ENCODE measurements at regions not wholly inside any gene's neighbourhood (a gene's known extent, or its start where the extent isn't known, plus 50 kb on each side); places are given as distances from the start of the nearest gene placed in this dataset.

DNA sequence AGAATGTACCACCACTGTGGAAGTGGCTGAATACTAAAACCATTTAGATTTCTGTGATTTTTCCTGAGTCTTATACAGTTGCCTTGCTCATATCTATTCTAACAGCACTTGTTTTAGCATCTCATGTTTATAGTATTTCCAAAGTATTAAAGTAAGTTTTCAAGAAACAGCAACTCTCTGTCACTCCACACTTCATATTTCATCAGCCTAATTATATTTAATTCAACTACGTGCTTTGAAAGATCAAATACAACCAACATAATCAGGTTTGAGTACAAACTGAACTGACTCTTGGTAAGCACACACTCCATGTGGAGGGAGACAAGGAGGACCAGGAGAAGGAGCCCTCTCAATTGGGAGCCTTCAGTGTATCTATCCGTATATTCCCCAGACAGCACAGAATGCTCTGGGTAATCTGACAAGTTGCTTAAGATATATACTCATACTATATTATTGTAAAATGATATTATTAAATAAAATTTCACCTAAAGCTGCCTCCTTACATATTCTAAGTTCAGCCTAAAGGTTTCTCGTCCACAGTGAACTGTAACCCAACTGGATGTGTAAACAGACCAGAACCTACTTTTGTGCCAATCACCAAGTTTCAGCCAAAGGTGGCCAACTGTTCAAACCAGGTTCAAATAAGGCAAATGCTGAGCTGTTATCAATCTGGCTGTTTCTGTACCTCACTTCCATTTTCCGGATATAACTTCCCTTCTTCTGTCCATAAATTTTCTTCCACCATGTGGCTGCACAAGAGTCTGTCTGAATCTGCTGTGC, 105.0 kb upstream of the RASSF8 start:
- CTCF ChIA-PET = no interaction called here
- no peaks in the 10 kb centered on the region for H3K4me1 Mint-ChIP-seq
- H3K36me3 Mint-ChIP-seq = no peaks in the 10 kb centered on the region
- H3K9me3 Mint-ChIP-seq (ENCODE audit: low read depth) = no peaks in the 10 kb centered on the region
- ATAC-seq (no peak), DNase-seq (no peak)
- peaks cover 3% of the 10 kb centered on the region for H3K27me3 Mint-ChIP-seq
- H3K4me3 Mint-ChIP-seq = no peak overlapping the region
- H3K27ac Mint-ChIP-seq = no peak overlapping the region

GRCh38 chr12:25854991-25855390, 103.5 kb upstream of the RASSF8 start:
- Mint-ChIP-seq H3K4me1 (peaks cover 3% of the 10 kb centered on the region), H3K27me3 (peaks cover 3% of the 10 kb centered on the region), H3K4me3 (no peak overlapping the region), H3K9me3 (ENCODE audit: low read depth) (no peaks in the 10 kb centered on the region), H3K27ac (no peak overlapping the region), H3K36me3 (no peaks in the 10 kb centered on the region)
- DNase-seq = no peak
- ATAC-seq = no peak
- CTCF ChIA-PET = no interaction called here

DNA sequence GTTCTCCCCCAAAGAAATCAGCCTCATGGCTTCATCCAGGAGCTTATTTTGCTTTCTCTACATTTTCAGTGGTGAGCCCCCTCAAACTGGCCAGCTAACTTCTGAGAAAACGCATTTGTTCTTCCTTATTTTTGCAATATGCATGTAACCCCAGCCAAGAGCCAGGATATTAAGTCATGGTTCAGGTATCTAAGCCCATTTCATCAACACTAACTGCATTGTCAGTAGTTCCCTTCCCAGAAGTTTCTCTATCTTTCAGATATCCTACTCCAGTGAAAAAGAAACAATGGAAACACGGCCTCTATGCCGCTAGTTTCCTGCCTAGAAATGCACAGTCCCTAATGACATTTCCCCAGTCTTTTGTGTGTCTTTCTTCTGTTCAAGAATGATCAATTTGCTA, 102.8 kb upstream of the RASSF8 start:
- H3K4me1 Mint-ChIP-seq = peaks cover 4% of the 10 kb centered on the region
- no peak for DNase-seq
- CTCF ChIA-PET = no interaction called here
- peaks cover 3% of the 10 kb centered on the region for H3K27me3 Mint-ChIP-seq
- no peak overlapping the region for H3K27ac Mint-ChIP-seq
- no peaks in the 10 kb centered on the region for H3K36me3 Mint-ChIP-seq
- no peak for ATAC-seq
- no peak overlapping the region for H3K4me3 Mint-ChIP-seq
- H3K9me3 Mint-ChIP-seq (ENCODE audit: low read depth) = no peaks in the 10 kb centered on the region

DNA sequence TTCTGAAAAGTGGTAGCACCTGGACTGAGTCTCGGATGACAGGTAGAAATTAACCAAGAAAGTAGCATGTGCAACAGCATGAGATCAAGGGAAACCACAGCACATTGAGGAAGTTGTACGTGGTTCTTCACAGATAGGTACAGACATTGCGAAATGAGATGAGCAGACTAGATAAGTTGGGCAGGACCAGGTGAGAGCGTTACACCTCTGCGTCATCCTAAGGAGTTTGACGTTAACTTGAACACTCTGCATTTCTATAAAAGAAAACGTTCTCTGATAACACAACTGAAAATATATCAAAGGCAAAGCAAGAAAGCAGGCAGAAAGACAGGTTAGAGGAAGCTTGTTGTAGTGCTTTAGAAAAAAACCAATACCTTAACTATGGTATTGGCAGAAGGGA, 98.5 kb upstream of the RASSF8 start:
- CTCF ChIA-PET = no interaction called here
- H3K36me3 Mint-ChIP-seq = no peaks in the 10 kb centered on the region
- H3K9me3 Mint-ChIP-seq (ENCODE audit: low read depth) = no peaks in the 10 kb centered on the region
- peaks cover 2% of the 10 kb centered on the region for H3K27me3 Mint-ChIP-seq
- H3K4me3 Mint-ChIP-seq = no peak overlapping the region
- DNase-seq (no peak), ATAC-seq (no peak)
- no peak overlapping the region for H3K27ac Mint-ChIP-seq
- H3K4me1 Mint-ChIP-seq = peaks cover 4% of the 10 kb centered on the region

DNA sequence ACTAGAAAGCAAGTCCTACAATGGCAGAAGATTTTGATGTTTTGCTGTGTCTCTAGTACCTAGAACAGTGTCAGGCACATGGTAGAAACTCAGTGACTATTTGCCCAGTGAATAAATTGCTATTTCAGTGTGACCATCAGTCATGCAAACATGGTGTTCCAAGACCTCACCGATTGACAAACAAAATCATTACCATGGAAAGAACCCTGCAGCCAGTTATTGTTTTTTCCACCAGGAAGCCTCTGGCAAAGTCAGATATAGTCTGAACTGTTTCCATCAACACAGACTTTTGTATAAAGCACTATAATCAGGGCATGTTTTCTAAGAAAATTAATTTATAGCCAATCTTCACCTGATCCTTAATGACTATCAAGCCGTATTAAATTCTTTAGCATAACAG, 97.3 kb upstream of the RASSF8 start:
- ATAC-seq (no peak), DNase-seq (no peak)
- H3K27me3 Mint-ChIP-seq = peaks cover 2% of the 10 kb centered on the region
- no peaks in the 10 kb centered on the region for H3K36me3 Mint-ChIP-seq
- CTCF ChIA-PET = no interaction called here
- H3K9me3 Mint-ChIP-seq (ENCODE audit: low read depth) = no peaks in the 10 kb centered on the region
- no peak overlapping the region for H3K4me3 Mint-ChIP-seq
- H3K27ac Mint-ChIP-seq = no peak overlapping the region
- peaks cover 4% of the 10 kb centered on the region for H3K4me1 Mint-ChIP-seq

DNA sequence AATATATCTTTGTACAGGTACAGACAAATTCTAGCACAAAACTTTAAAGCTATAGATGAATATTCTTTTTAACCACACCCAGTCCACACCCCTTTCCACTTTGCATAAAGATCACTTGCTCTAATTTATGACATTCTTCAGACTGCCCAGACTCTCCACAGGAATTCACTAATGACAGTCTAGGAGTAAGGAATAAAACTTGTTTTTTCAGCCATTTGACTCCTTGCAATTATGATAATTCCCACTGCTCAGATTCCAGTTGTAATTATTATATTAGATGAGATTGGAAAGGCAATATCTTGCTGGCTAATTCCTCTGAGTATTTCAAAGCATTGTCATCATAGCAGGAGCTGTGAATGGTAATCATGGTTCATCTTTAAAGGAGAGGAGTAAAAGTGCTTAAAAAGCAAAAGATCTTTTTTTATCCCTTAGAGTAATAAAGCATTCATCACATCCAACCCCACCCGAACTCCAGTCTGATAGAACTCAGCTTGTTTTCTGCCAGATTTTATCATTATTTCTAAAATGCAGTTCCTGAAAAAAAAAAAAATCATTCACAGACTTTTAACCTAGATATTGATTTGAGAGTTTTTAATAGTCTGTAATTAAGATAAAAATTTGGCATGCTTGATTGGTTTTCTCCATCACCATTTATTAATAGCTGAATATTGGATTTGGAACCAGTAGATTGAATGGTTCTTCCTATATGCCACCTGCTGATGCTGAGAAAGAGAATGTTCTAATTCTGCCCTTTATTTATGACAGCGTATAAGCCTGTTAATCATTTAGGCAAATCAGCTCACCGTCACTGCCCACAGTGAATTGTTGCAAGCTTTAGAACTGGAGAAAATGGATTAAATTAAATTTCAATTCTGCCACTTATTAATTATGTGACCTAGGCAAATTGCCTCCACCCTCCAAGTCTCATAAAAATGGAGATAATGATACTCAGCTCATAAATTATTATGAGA, 93.9 kb upstream of the RASSF8 start:
- no peak for DNase-seq
- Mint-ChIP-seq H3K27ac (no peak overlapping the region), H3K36me3 (no peaks in the 10 kb centered on the region), H3K4me1 (peaks cover 4% of the 10 kb centered on the region), H3K9me3 (ENCODE audit: low read depth) (no peaks in the 10 kb centered on the region), H3K27me3 (peaks cover 2% of the 10 kb centered on the region), H3K4me3 (no peak overlapping the region)
- no peak for ATAC-seq
- CTCF ChIA-PET = no interaction called here

DNA sequence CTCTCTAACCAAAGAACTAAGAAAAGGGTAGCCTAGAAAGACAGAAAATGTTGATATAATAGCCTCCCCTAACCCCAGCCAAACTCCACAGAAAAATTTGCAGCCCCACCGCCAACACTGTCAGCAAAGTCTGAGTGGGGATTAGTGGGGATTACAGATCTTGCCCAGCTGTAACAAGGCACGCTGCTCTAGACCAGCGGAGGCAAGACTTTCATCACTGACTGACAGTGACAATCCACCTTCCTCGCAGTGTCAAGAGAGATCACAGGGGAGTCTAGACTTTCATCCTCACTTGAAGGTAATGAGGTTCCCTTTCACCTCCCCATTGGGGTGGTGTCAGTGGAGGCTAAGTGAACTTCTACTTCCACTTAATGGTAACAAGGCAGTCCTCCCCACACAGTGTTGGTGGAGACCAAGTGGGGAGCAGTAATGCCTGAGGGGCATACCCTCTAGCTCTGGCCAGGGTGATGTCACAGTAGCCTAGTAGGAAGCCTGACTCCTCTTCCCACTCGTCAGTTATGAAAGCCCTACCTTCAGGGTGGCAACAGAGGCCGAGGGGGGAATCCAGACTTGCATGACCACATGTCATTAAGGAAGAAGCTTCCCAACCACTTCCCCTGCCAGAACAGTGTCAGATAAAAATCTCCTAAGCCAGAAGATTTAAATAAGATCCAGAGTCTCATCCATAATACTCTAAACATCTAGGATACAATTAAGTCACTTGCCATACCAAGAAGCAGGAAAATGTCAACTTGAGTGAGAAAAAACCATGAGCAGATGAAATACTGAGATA, 91.7 kb upstream of the RASSF8 start:
- H3K4me3 Mint-ChIP-seq = no peak overlapping the region
- H3K36me3 Mint-ChIP-seq = no peaks in the 10 kb centered on the region
- H3K4me1 Mint-ChIP-seq = no peaks in the 10 kb centered on the region
- no peak for ATAC-seq
- H3K27me3 Mint-ChIP-seq = peaks cover 2% of the 10 kb centered on the region
- DNase-seq = no peak
- H3K9me3 Mint-ChIP-seq (ENCODE audit: low read depth) = no peaks in the 10 kb centered on the region
- no peak overlapping the region for H3K27ac Mint-ChIP-seq
- CTCF ChIA-PET = no interaction called here

DNA sequence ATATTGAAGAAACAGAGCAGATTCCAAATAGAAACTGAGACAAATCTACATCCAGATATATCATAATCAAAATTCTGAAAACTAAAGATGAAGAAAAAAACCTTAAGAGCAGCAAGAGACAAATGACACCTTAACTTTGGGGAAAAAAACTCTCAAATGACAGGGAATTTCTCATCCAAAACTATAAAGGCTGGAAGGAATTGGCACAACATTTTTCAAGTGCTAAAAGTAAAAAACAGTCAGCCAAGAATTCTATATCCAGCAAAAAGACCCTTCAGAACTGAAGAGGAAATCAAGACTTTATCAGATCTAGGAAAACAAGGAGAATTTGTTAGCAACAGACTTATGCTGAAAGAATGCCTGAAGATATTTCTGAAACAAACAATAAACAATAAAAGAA, 90.3 kb upstream of the RASSF8 start:
- H3K9me3 Mint-ChIP-seq (ENCODE audit: low read depth) = no peaks in the 10 kb centered on the region
- H3K36me3 Mint-ChIP-seq = no peaks in the 10 kb centered on the region
- CTCF ChIA-PET = no interaction called here
- DNase-seq = no peak
- H3K27ac Mint-ChIP-seq = no peak overlapping the region
- no peak overlapping the region for H3K4me3 Mint-ChIP-seq
- ATAC-seq = no peak
- no peaks in the 10 kb centered on the region for H3K27me3 Mint-ChIP-seq
- H3K4me1 Mint-ChIP-seq = no peaks in the 10 kb centered on the region

- Mint-ChIP-seq H3K27ac (no peak overlapping the region), H3K27me3 (no peaks in the 10 kb centered on the region), H3K9me3 (ENCODE audit: low read depth) (no peaks in the 10 kb centered on the region), H3K4me3 (no peak overlapping the region), H3K4me1 (no peaks in the 10 kb centered on the region), H3K36me3 (no peaks in the 10 kb centered on the region)
- CTCF ChIA-PET = no interaction called here
- DNase-seq = no peak
- ATAC-seq = no peak
Measured at GRCh38 chr12:25872137-25872536, 86.3 kb upstream of the RASSF8 start.

DNA sequence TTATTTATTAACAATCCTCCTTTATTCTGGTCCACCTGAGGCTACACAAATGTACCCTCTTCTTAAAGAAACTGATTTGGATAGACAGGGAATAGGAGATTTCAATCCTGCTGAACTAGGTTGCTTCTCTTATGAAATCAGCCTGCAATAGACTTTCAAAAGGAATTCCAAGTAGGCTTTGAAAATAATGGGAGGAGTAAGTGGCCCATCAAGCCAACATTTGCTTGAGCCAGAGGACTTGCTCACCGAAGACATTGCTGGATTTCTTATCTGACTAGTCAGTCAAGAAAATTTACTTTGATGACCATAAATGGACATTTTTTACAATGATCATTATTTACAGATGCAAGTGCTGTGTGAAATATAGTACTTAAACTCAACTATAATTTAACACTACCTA, 82.8 kb upstream of the RASSF8 start:
- Mint-ChIP-seq H3K27ac (no peak overlapping the region), H3K36me3 (no peaks in the 10 kb centered on the region), H3K27me3 (no peaks in the 10 kb centered on the region), H3K9me3 (ENCODE audit: low read depth) (no peaks in the 10 kb centered on the region), H3K4me1 (no peaks in the 10 kb centered on the region), H3K4me3 (no peak overlapping the region)
- ATAC-seq (no peak), DNase-seq (no peak)
- CTCF ChIA-PET = no interaction called here

GRCh38 chr12:25876383-25877045, 82.0 kb upstream of the RASSF8 start:
- no peaks in the 10 kb centered on the region for H3K4me1 Mint-ChIP-seq
- H3K4me3 Mint-ChIP-seq = no peak overlapping the region
- H3K27me3 Mint-ChIP-seq = no peaks in the 10 kb centered on the region
- H3K27ac Mint-ChIP-seq = no peak overlapping the region
- no peak for DNase-seq
- ATAC-seq = no peak
- H3K9me3 Mint-ChIP-seq (ENCODE audit: low read depth) = no peaks in the 10 kb centered on the region
- H3K36me3 Mint-ChIP-seq = no peaks in the 10 kb centered on the region
- CTCF ChIA-PET = no interaction called here

DNA sequence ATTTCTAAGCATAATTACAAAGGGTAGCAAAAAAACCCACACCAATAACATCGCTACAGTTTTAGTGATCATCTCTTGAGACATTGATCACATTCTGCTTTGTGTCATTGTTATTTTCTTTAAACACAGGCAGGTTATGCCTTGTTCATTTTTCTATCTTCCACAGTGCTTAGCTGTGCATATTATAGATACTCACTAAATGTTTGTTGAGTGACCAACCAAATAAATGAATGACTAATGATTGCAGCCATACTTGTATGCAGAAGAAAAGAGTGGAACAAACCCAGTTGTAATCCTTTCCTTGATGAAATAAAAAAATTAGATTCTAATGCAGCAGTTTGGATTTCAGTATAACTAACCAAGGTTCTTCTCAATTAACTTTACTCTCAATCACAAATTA, 81.0 kb upstream of the RASSF8 start:
- Mint-ChIP-seq H3K27me3 (no peaks in the 10 kb centered on the region), H3K36me3 (no peaks in the 10 kb centered on the region), H3K9me3 (ENCODE audit: low read depth) (no peaks in the 10 kb centered on the region), H3K27ac (no peak overlapping the region), H3K4me3 (no peak overlapping the region), H3K4me1 (no peaks in the 10 kb centered on the region)
- CTCF ChIA-PET = no interaction called here
- no peak for ATAC-seq
- no peak for DNase-seq

- H3K27ac Mint-ChIP-seq = no peak overlapping the region
- ATAC-seq (no peak), DNase-seq (no peak)
- no peak overlapping the region for H3K4me3 Mint-ChIP-seq
- no peaks in the 10 kb centered on the region for H3K36me3 Mint-ChIP-seq
- no peaks in the 10 kb centered on the region for H3K9me3 Mint-ChIP-seq (ENCODE audit: low read depth)
- CTCF ChIA-PET = no interaction called here
- H3K27me3 Mint-ChIP-seq = no peaks in the 10 kb centered on the region
- no peaks in the 10 kb centered on the region for H3K4me1 Mint-ChIP-seq
Measured at GRCh38 chr12:25882266-25882665, 76.2 kb upstream of the RASSF8 start.

All from activated CD8-positive, alpha-beta memory T cell treated with anti-CD3 and anti-CD28 coated beads, Interleukin-2, amount 10 ng/mL, durations not matched to agents 7 days and 5 days (primary cell).